ENCODE measurements at regions not wholly inside any gene's neighbourhood (a gene's known extent, or its start where the extent isn't known, plus 50 kb on each side); places are given as distances from the start of the nearest gene placed in this dataset.
A peak's percentile ranks its signal among the peaks of the same experiment; 100 is the strongest.

DNA sequence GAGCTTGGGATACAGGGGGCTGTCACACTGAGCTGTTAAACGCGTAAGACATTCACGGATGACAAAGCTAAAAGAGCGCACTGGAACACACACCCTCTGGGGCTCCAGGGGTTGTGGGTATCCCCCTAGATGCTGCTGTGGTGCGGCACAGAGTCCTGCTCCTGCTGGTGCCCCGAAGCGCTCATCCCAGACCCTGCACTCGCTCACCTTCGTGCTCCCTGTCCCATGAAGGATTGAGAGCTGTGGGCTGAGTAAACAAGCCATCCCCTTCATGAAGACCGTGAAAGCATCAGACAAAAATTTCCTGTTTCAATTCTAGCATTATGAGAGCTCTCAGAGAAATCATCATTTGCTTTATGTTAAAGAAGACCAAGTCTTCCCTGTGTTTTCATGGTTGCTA lies 463.5 kb upstream of the ADGRL2 start:
- H3K9me3 ChIP-seq (ENCODE audit: control insufficient read depth, low read length) = no peaks in the 10 kb centered on the region
- Mint-ChIP-seq H3K27me3 (ENCODE audit: insufficient read depth) (peaks cover 6% of the 10 kb centered on the region), H3K27ac (no peak overlapping the region), H3K4me3 (no peak overlapping the region), H3K4me1 (peaks cover 19% of the 10 kb centered on the region), H3K36me3 (ENCODE audit: low read depth) (no peaks in the 10 kb centered on the region), H3K9me3 (peaks cover 12% of the 10 kb centered on the region)
- no peak for DNase-seq
- no peak overlapping the region for H3K9ac ChIP-seq (ENCODE audit: extremely low read depth, low read length, poor library complexity, severe bottlenecking)
- TF ChIP-seq, protein P1, sequence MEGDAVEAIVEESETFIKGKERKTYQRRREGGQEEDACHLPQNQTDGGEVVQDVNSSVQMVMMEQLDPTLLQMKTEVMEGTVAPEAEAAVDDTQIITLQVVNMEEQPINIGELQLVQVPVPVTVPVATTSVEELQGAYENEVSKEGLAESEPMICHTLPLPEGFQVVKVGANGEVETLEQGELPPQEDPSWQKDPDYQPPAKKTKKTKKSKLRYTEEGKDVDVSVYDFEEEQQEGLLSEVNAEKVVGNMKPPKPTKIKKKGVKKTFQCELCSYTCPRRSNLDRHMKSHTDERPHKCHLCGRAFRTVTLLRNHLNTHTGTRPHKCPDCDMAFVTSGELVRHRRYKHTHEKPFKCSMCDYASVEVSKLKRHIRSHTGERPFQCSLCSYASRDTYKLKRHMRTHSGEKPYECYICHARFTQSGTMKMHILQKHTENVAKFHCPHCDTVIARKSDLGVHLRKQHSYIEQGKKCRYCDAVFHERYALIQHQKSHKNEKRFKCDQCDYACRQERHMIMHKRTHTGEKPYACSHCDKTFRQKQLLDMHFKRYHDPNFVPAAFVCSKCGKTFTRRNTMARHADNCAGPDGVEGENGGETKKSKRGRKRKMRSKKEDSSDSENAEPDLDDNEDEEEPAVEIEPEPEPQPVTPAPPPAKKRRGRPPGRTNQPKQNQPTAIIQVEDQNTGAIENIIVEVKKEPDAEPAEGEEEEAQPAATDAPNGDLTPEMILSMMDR (conservative IDR thresholded peaks at IDR 0.05) = no peak
- H3K27me3 ChIP-seq (ENCODE audit: control insufficient read depth, insufficient read depth, low read length, poor library complexity, severe bottlenecking) = no peaks in the 10 kb centered on the region
- H3K4me1 ChIP-seq (ENCODE audit: control insufficient read depth, insufficient read depth, low read length) = peaks cover 10% of the 10 kb centered on the region
- H3K27ac ChIP-seq (ENCODE audit: low read depth, low read length) = no peak overlapping the region
- WGBS, 2 experiments (ENCODE audit: insufficient coverage in 1 of 2, insufficient read length in 1 of 2) = 97 to 98% methylated on average over 10 of the region's 10 CpGs
- H3K4me3 ChIP-seq (ENCODE audit: low read length) = no peak overlapping the region
- no peaks in the 10 kb centered on the region for H3K36me3 ChIP-seq (ENCODE audit: control insufficient read depth, insufficient read depth, low read length)

DNA sequence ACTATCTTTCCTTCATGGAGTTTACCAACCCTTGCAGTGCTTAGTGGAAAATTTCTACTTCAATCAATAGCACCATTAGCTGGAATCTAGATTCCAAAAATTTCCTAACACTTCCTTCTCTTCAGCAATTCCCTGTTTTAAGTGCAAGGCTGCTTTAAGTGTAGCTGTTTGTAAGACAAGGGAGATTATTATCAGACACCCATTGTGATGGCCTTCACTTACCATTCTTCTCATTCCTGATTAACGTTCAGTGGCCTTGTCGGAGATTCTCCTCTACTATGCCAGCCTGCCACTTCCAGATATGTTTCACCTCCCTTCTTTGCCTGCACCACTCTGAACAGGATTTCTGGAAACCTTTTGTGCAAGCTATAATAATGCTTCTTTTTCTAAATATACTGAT lies 464.9 kb upstream of the ADGRL2 start:
- TF ChIP-seq, protein P1 (conservative IDR thresholded peaks at IDR 0.05) = no peak
- no peak for DNase-seq
- peak overlapping the region; percentile 50 for H3K4me3 ChIP-seq (ENCODE audit: low read length)
- H3K4me3 Mint-ChIP-seq = no peak overlapping the region
- no peak overlapping the region for H3K27ac Mint-ChIP-seq
- H3K4me1 Mint-ChIP-seq = peaks cover 19% of the 10 kb centered on the region
- no peaks in the 10 kb centered on the region for H3K9me3 ChIP-seq (ENCODE audit: control insufficient read depth, low read length)
- 29% methylated on average over 2 of the region's 2 CpGs; no CpG with 5 or more reads in 1 of the 2 experiments for WGBS, 2 experiments (ENCODE audit: insufficient coverage in 1 of 2, insufficient read length in 1 of 2)
- no peak overlapping the region for H3K9ac ChIP-seq (ENCODE audit: extremely low read depth, low read length, poor library complexity, severe bottlenecking)
- H3K9me3 Mint-ChIP-seq = peaks cover 12% of the 10 kb centered on the region
- H3K36me3 ChIP-seq (ENCODE audit: control insufficient read depth, insufficient read depth, low read length) = no peaks in the 10 kb centered on the region
- H3K27ac ChIP-seq (ENCODE audit: low read depth, low read length) = no peak overlapping the region
- H3K27me3 Mint-ChIP-seq (ENCODE audit: insufficient read depth) = peaks cover 6% of the 10 kb centered on the region
- H3K36me3 Mint-ChIP-seq (ENCODE audit: low read depth) = no peaks in the 10 kb centered on the region
- no peaks in the 10 kb centered on the region for H3K27me3 ChIP-seq (ENCODE audit: control insufficient read depth, insufficient read depth, low read length, poor library complexity, severe bottlenecking)
- H3K4me1 ChIP-seq (ENCODE audit: control insufficient read depth, insufficient read depth, low read length) = peaks cover 10% of the 10 kb centered on the region

DNA sequence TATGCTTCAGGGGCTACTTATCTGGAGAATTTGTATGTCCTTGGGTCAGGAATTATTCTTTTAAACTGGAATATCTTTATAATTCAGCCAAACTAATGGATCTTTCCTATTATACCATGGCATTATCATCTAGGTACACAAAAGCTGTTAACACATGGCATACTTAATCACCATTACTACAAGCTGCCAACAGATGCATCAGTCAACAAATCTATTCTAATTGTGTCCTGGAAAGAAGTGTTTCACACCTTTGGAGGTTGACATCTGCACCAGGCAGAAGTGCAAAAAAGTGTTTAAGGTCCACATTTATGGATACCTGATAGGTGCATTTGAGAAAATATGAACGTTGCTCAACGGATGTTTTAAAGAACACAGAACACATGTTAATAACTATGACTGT lies 470.2 kb upstream of the ADGRL2 start:
- Mint-ChIP-seq H3K4me3 (no peak overlapping the region), H3K4me1 (peaks cover 20% of the 10 kb centered on the region), H3K9me3 (no peaks in the 10 kb centered on the region), H3K27ac (no peak overlapping the region), H3K36me3 (ENCODE audit: low read depth) (no peaks in the 10 kb centered on the region), H3K27me3 (ENCODE audit: insufficient read depth) (peaks cover 2% of the 10 kb centered on the region)
- DNase-seq = no peak
- Histone ChIP-seq H3K4me3 (ENCODE audit: low read length) (no peak overlapping the region), H3K9ac (ENCODE audit: extremely low read depth, low read length, poor library complexity, severe bottlenecking) (no peak overlapping the region), H3K27me3 (ENCODE audit: control insufficient read depth, insufficient read depth, low read length, poor library complexity, severe bottlenecking) (no peaks in the 10 kb centered on the region), H3K9me3 (ENCODE audit: control insufficient read depth, low read length) (no peaks in the 10 kb centered on the region), H3K36me3 (ENCODE audit: control insufficient read depth, insufficient read depth, low read length) (no peaks in the 10 kb centered on the region), H3K4me1 (ENCODE audit: control insufficient read depth, insufficient read depth, low read length) (peaks cover 2% of the 10 kb centered on the region), H3K27ac (ENCODE audit: low read depth, low read length) (no peak overlapping the region)
- WGBS, 2 experiments (ENCODE audit: insufficient coverage in 1 of 2, insufficient read length in 1 of 2) = 91% methylated on average over 2 of the region's 2 CpGs; no CpG with 5 or more reads in 1 of the 2 experiments
- TF ChIP-seq, protein P1 (conservative IDR thresholded peaks at IDR 0.05) = no peak

Data from endodermal cell (in vitro differentiated cells).